Upper lobe of left lung (tissue), 4 donors: ENCODE measurements at regions not wholly inside any gene's neighbourhood (a gene's known extent, or its start where the extent isn't known, plus 50 kb on each side); places are given as distances from the start of the nearest gene placed in this dataset.

Experiments
- EP300 ChIP-seq, 4 donors: sonication (generic); formaldehyde crosslinking; IDR thresholded peaks; one replicate each; pipeline ENCODE4 v1.5.1; 2017; ENCODE audit warnings: antibody characterized with exemption in 4 of 4, control low read depth in 2 of 4
- POLR2A ChIP-seq, 4 donors: fragments of 450-650 bp; IDR thresholded peaks; one replicate each; pipeline ENCODE4 v1.5.1; 2016 to 2017; ENCODE audit warnings: antibody characterized with exemption in 4 of 4, mild to moderate bottlenecking in 2 of 4
- TF ChIP-seq, protein P1 (sequence below), 6 experiments: fragments of 450-650 bp in 4 of 6; fragments of 200-600 bp in 2 of 6; sonication (generic) in 2 of 6; IDR thresholded peaks; one replicate each; pipeline ENCODE4 v1.5.1; 2016 to 2019; ENCODE audit warnings: antibody characterized with exemption in 6 of 6

- no peak for TF ChIP-seq EP300 (IDR thresholded peaks at IDR 0.05)
- TF ChIP-seq, protein P1, sequence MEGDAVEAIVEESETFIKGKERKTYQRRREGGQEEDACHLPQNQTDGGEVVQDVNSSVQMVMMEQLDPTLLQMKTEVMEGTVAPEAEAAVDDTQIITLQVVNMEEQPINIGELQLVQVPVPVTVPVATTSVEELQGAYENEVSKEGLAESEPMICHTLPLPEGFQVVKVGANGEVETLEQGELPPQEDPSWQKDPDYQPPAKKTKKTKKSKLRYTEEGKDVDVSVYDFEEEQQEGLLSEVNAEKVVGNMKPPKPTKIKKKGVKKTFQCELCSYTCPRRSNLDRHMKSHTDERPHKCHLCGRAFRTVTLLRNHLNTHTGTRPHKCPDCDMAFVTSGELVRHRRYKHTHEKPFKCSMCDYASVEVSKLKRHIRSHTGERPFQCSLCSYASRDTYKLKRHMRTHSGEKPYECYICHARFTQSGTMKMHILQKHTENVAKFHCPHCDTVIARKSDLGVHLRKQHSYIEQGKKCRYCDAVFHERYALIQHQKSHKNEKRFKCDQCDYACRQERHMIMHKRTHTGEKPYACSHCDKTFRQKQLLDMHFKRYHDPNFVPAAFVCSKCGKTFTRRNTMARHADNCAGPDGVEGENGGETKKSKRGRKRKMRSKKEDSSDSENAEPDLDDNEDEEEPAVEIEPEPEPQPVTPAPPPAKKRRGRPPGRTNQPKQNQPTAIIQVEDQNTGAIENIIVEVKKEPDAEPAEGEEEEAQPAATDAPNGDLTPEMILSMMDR (IDR thresholded peaks at IDR 0.05), result no peak
- no peak for TF ChIP-seq POLR2A (IDR thresholded peaks at IDR 0.05)
Observed at GRCh38 chr3:95615592-95616310, 1198.6 kb upstream of the EPHA6 start.
